SK-N-SH (cell line): ENCODE measurements at regions not wholly inside any gene's neighbourhood (a gene's known extent, or its start where the extent isn't known, plus 50 kb on each side); places are given as distances from the start of the nearest gene placed in this dataset.

Source experiments
- CTCF ChIA-PET: fragments of 300-600, 350-600 bp; formaldehyde crosslinking; extraction: SDS; loops from one replicate; lab custom pipeline; 2021; lab: Yijun Ruan, JAX
- POLR2A ChIA-PET: fragments of 350-600 bp; sonication (Branson Sonifier 250); formaldehyde crosslinking; extraction: SDS; loops from one replicate; lab custom pipeline; 2020; ENCODE audit warnings: antibody characterized with exemption, inconsistent platforms; lab: Yijun Ruan, JAX
- DNase-seq: peaks from one replicate; pipeline ENCODE4 v3.0.0; 2012
- H2AFZ ChIP-seq: fragments of 200-600 bp; sonication (generic); 2 replicates; pipeline ENCODE4 v1.8.1; 2016; ENCODE audit warnings: antibody characterized with exemption, mild to moderate bottlenecking, low read depth
- H3F3A ChIP-seq: fragments of 200-600 bp; sonication (generic); replicated peaks from 2 replicates; pipeline ENCODE3; 2016; ENCODE audit warnings: antibody characterized with exemption, mild to moderate bottlenecking; ENCODE audit not compliant: insufficient read depth
- H3K27ac ChIP-seq, 2 experiments: fragments of 200-500 bp in 1 of 2; fragments of 200-600 bp in 1 of 2; sonication (Bioruptor generic) in 1 of 2; sonication (generic), shearing (Covaris generic) in 1 of 2; 2 replicates each; pipeline versions ENCODE4 v1.5.1 to v1.6.1; 2014 to 2016; ENCODE audit warnings: low read depth in 2 of 2, inconsistent platforms in 1 of 2, low read length in 1 of 2, mild to moderate bottlenecking in 1 of 2, mixed read lengths in 1 of 2
- H3K27me3 ChIP-seq: fragments of 200-600 bp; sonication (generic), shearing (Covaris generic); 2 replicates; pipeline ENCODE4 v1.6.1; 2016; ENCODE audit warnings: mixed run types; ENCODE audit not compliant: insufficient read depth
- H3K36me3 ChIP-seq, 2 experiments: fragments of 200-500 bp in 1 of 2; fragments of 200-600 bp in 1 of 2; sonication (Bioruptor generic) in 1 of 2; sonication (generic) in 1 of 2; replicated peaks in 1 of 2; 2 replicates each; pipeline versions ENCODE3 to v1.5.1; 2014 to 2016; ENCODE audit warnings: low read length in 1 of 2, mild to moderate bottlenecking in 1 of 2; ENCODE audit not compliant: insufficient read depth in 2 of 2, control insufficient read depth in 1 of 2
- H3K4me1 ChIP-seq, 2 experiments: fragments of 200-500 bp in 1 of 2; fragments of 200-600 bp in 1 of 2; sonication (Bioruptor generic) in 1 of 2; sonication (generic), shearing (Covaris generic) in 1 of 2; 2 replicates each; pipeline versions ENCODE4 v1.5.1 to v1.6.1; 2014 to 2016; ENCODE audit warnings: low read depth in 1 of 2, low read length in 1 of 2, mixed run types in 1 of 2; ENCODE audit not compliant: insufficient read depth in 2 of 2, control insufficient read depth in 1 of 2
- H3K4me2 ChIP-seq: fragments of 200-600 bp; sonication (generic), shearing (Covaris generic); 2 replicates; pipeline ENCODE4 v1.6.1; 2017; ENCODE audit warnings: mixed run types
- H3K4me3 ChIP-seq, 2 experiments: fragments of 200-500 bp in 1 of 2; fragments of 200-600 bp in 1 of 2; sonication (Bioruptor generic) in 1 of 2; sonication (generic), shearing (Covaris generic) in 1 of 2; 2 replicates each; pipeline versions ENCODE4 v1.5.1 to v1.8.1; 2014 to 2016; ENCODE audit warnings: low read depth in 2 of 2, inconsistent platforms in 1 of 2, low read length in 1 of 2, mild to moderate bottlenecking in 1 of 2, mixed read lengths in 1 of 2, moderate library complexity in 1 of 2
- H3K79me2 ChIP-seq: fragments of 200-600 bp; sonication (generic); 2 replicates; pipeline ENCODE4 v1.8.1; 2017; ENCODE audit warnings: mild to moderate bottlenecking; ENCODE audit not compliant: insufficient read depth
- H3K9ac ChIP-seq: fragments of 200-600 bp; sonication (generic); 2 replicates; pipeline ENCODE4 v1.6.1; 2017; ENCODE audit warnings: mixed run types
- H3K9me2 ChIP-seq: fragments of 200-600 bp; sonication (generic); 2 replicates; pipeline ENCODE4 v1.6.1; 2017; ENCODE audit warnings: mixed run types
- H3K9me3 ChIP-seq: fragments of 200-600 bp; sonication (generic); 2 replicates; pipeline ENCODE4 v1.6.1; 2017; ENCODE audit warnings: mixed run types, mild to moderate bottlenecking, moderate library complexity
- H4K20me1 ChIP-seq: fragments of 200-600 bp; sonication (generic); 2 replicates; pipeline ENCODE4 v1.6.1; 2017; ENCODE audit warnings: mild to moderate bottlenecking, mixed run types; ENCODE audit not compliant: insufficient read depth
- CHD2 ChIP-seq: fragments of 150-350 bp; IDR thresholded peaks from 2 replicates; pipeline ENCODE4 v1.6.1; 2018; ENCODE audit warnings: low read length; ENCODE audit not compliant: partially characterized antibody
- ELF1 ChIP-seq: IDR thresholded peaks from 2 replicates; pipeline ENCODE4 v1.4.0; 2012
- EZH2phosphoT487 ChIP-seq: fragments of 200-600 bp; sonication (generic); IDR thresholded peaks from 2 replicates; pipeline ENCODE4 v1.6.1; 2017; ENCODE audit warnings: low read depth, mixed run types, mild to moderate bottlenecking, antibody characterized with exemption, moderate library complexity, borderline replicate concordance
- FOXJ3 ChIP-seq: sonication (generic); formaldehyde crosslinking; IDR thresholded peaks from 2 replicates; pipeline ENCODE4 v1.5.1; 2020; ENCODE audit warnings: mild to moderate bottlenecking, missing genetic modification reagents
- GATA2 ChIP-seq: sonication (generic); formaldehyde crosslinking; IDR thresholded peaks from 2 replicates; pipeline ENCODE4 v1.5.0; 2020; ENCODE audit warnings: mild to moderate bottlenecking, missing genetic modification reagents
- MEF2A ChIP-seq: IDR thresholded peaks from 2 replicates; pipeline ENCODE4 v1.4.0; 2012; ENCODE audit warnings: low read depth, borderline replicate concordance
- RXRA ChIP-seq: IDR thresholded peaks from 2 replicates; pipeline ENCODE4 v1.4.0; 2012; ENCODE audit warnings: low read depth, mild to moderate bottlenecking, borderline replicate concordance
- SIN3A ChIP-seq: IDR thresholded peaks from 2 replicates; pipeline ENCODE4 v1.6.1; 2012; ENCODE audit warnings: low read depth, mild to moderate bottlenecking, low read length, moderate library complexity, borderline replicate concordance
- TAF1 ChIP-seq: IDR thresholded peaks from 2 replicates; pipeline ENCODE4 v1.6.1; 2012; ENCODE audit warnings: low read depth, mild to moderate bottlenecking, low read length, moderate library complexity, borderline replicate concordance
- TCF12 ChIP-seq: IDR thresholded peaks from 2 replicates; pipeline ENCODE4 v1.4.0; 2012
- TEAD4 ChIP-seq: IDR thresholded peaks from 2 replicates; pipeline ENCODE4 v1.4.0; 2012; ENCODE audit warnings: mild to moderate bottlenecking, borderline replicate concordance; ENCODE audit not compliant: insufficient read depth
- WGBS: methylation state at CpG from one replicate; pipeline ENCODE4 v1.1.6; 2017; ENCODE audit warnings: low lambda C conversion rate; 5-methylcytosine and 5-hydroxymethylcytosine counted together
- TF ChIP-seq, protein P1 (sequence below): IDR thresholded peaks from 2 replicates; pipeline ENCODE4; 2012
- TF ChIP-seq, protein P2 (sequence below): IDR thresholded peaks from 2 replicates; pipeline ENCODE4 v1.6.1; 2012; ENCODE audit warnings: mild to moderate bottlenecking, low read depth, low read length, moderate library complexity

DNA sequence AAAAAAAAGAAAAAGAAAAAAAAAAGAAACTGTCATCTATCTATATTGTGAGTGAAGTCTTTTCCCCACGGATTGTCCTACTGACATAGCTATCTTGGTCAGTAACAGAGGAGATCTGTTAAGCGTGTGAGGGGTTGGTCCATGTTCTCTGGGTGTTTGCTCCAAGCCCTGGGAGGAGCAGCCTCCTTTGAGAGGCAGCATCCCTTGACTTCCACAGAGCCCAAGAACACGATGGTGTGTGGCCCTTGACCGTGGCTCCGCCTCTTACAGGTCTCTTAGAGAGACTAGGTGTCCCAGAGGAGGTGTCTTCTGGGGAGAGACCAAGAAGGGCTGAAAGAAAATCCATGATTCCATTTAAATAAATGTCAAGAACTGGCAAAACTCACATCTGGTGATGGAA lies 60.1 kb upstream of the GTSF1L start:
- no peaks in the 10 kb centered on the region for H4K20me1 ChIP-seq
- no peaks in the 10 kb centered on the region for H3K4me1 ChIP-seq
- POLR2A ChIA-PET, result no interaction called here
- H2AFZ ChIP-seq, result no peak overlapping the region
- H3K36me3 ChIP-seq, result no peaks in the 10 kb centered on the region
- no peaks in the 10 kb centered on the region for H3F3A ChIP-seq
- WGBS, result 72% methylated on average over 5 of the region's 5 CpGs
- DNase-seq, result no peak
- H3K27me3 ChIP-seq, result no peaks in the 10 kb centered on the region
- no peak overlapping the region for H3K4me2 ChIP-seq
- no peaks in the 10 kb centered on the region for H3K9me2 ChIP-seq
- H3K4me3 ChIP-seq, result no peak overlapping the region
- H3K79me2 ChIP-seq, result no peaks in the 10 kb centered on the region
- CTCF ChIA-PET, result interaction anchor here (1.0 to 1.1 kb wide), 2 partner anchors 10 to 37 kb away, joined by 3 read pairs; no protein-coding TSS in a partner anchor
- H3K9me3 ChIP-seq, result no peaks in the 10 kb centered on the region
- H3K27ac ChIP-seq, result no peak overlapping the region
- no peak overlapping the region for H3K9ac ChIP-seq
- TF ChIP-seq TCF12 (no peak), ELF1 (no peak), TEAD4 (no peak), CHD2 (no peak), MEF2A (no peak), FOXJ3 (CRISPR knock-in tag) (no peak), EZH2phosphoT487 (no peak)
- TF ChIP-seq, protein P1, sequence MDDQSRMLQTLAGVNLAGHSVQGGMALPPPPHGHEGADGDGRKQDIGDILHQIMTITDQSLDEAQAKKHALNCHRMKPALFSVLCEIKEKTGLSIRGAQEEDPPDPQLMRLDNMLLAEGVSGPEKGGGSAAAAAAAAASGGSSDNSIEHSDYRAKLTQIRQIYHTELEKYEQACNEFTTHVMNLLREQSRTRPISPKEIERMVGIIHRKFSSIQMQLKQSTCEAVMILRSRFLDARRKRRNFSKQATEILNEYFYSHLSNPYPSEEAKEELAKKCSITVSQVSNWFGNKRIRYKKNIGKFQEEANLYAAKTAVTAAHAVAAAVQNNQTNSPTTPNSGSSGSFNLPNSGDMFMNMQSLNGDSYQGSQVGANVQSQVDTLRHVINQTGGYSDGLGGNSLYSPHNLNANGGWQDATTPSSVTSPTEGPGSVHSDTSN, result no peak
- TF ChIP-seq, protein P2, sequence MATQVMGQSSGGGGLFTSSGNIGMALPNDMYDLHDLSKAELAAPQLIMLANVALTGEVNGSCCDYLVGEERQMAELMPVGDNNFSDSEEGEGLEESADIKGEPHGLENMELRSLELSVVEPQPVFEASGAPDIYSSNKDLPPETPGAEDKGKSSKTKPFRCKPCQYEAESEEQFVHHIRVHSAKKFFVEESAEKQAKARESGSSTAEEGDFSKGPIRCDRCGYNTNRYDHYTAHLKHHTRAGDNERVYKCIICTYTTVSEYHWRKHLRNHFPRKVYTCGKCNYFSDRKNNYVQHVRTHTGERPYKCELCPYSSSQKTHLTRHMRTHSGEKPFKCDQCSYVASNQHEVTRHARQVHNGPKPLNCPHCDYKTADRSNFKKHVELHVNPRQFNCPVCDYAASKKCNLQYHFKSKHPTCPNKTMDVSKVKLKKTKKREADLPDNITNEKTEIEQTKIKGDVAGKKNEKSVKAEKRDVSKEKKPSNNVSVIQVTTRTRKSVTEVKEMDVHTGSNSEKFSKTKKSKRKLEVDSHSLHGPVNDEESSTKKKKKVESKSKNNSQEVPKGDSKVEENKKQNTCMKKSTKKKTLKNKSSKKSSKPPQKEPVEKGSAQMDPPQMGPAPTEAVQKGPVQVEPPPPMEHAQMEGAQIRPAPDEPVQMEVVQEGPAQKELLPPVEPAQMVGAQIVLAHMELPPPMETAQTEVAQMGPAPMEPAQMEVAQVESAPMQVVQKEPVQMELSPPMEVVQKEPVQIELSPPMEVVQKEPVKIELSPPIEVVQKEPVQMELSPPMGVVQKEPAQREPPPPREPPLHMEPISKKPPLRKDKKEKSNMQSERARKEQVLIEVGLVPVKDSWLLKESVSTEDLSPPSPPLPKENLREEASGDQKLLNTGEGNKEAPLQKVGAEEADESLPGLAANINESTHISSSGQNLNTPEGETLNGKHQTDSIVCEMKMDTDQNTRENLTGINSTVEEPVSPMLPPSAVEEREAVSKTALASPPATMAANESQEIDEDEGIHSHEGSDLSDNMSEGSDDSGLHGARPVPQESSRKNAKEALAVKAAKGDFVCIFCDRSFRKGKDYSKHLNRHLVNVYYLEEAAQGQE, result no peak

DNA sequence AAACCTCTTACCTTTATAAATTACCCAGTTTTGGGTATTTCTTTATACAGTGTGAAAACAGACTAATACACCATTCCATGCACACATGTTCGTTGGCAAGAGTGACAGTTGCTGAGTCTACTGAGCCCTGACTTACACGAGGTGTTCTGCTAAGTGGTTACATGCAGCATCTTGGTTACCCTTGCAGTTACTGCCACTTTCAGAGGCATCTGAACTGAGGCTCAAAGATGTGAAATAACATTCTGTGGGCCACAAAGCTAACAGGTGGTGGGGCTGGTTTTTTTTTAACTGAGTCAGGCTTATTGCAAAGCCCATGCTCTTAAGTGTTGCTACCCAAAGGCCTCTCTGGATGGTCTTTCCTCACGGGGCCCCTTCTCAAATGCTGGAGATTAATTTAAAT lies 54.4 kb upstream of the GTSF1L start:
- H3K9me3 ChIP-seq, result no peaks in the 10 kb centered on the region
- H3K79me2 ChIP-seq, result no peaks in the 10 kb centered on the region
- H3K4me2 ChIP-seq, result no peak overlapping the region
- no peak for TF ChIP-seq RXRA
- no peak for TF ChIP-seq GATA2 (CRISPR knock-in tag)
- TF ChIP-seq SIN3A, result no peak
- TF ChIP-seq TAF1, result no peak
- ChIA-PET CTCF (interaction anchor here (0.6 kb wide), 1 partner anchor 18 kb away, joined by 4 read pairs; no protein-coding TSS in a partner anchor), POLR2A (no interaction called here)
- H3K9me2 ChIP-seq, result no peaks in the 10 kb centered on the region
- no peaks in the 10 kb centered on the region for H3F3A ChIP-seq
- WGBS, result 65% methylated on average over 2 of the region's 3 CpGs
- H2AFZ ChIP-seq, result no peak overlapping the region
- no peaks in the 10 kb centered on the region for H3K4me1 ChIP-seq
- no peak overlapping the region for H3K4me3 ChIP-seq
- H3K27ac ChIP-seq, result no peak overlapping the region
- H3K9ac ChIP-seq, result no peak overlapping the region
- no peaks in the 10 kb centered on the region for H3K27me3 ChIP-seq
- no peak for DNase-seq
- H4K20me1 ChIP-seq, result no peaks in the 10 kb centered on the region
- no peaks in the 10 kb centered on the region for H3K36me3 ChIP-seq
